ENCODE measurements at regions not wholly inside any gene's neighbourhood (a gene's known extent, or its start where the extent isn't known, plus 50 kb on each side); places are given as distances from the start of the nearest gene placed in this dataset.
A peak's percentile ranks its signal among the peaks of the same experiment; 100 is the strongest.

- no peak for TF ChIP-seq ZNF274 (IDR thresholded peaks at IDR 0.05; ENCODE audit: low read depth, low read length)
- H3K4me3 ChIP-seq (ENCODE audit: low read length) = no peak overlapping the region
These were observed 55.5 kb downstream of the GSPT2 start for GRCh38 chrX:51798701-51799100.

GRCh38 chrX:51802917-51803688 is 59.9 kb downstream of the GSPT2 start:
- peak overlapping the region; percentile 90 for H3K4me3 ChIP-seq (ENCODE audit: low read length)

GRCh38 chrX:51803833-51804232 is 60.6 kb downstream of the GSPT2 start:
- H3K4me3 ChIP-seq (ENCODE audit: low read length) = no peak overlapping the region; the same call in 1 of the 2 replicates
- TF ChIP-seq ZNF274 (IDR thresholded peaks at IDR 0.05; ENCODE audit: low read depth, low read length) = no peak

More at GRCh38 chrX:51802917-51803688, 59.9 kb downstream of the GSPT2 start:
- no peak for TF ChIP-seq ZNF274 (IDR thresholded peaks at IDR 0.05; ENCODE audit: low read depth, low read length)

GRCh38 chrX:51804741-51805140 is 61.5 kb downstream of the GSPT2 start:
- no peak for TF ChIP-seq ZNF274 (IDR thresholded peaks at IDR 0.05; ENCODE audit: low read depth, low read length)
- H3K4me3 ChIP-seq (ENCODE audit: low read length) = no peak overlapping the region

GRCh38 chrX:51813886-51814460 is 70.7 kb downstream of the GSPT2 start:
- no peak for TF ChIP-seq ZNF274 (IDR thresholded peaks at IDR 0.05; ENCODE audit: low read depth, low read length)
- H3K4me3 ChIP-seq (ENCODE audit: low read length) = no peak overlapping the region

GRCh38 chrX:51824061-51824460 is 69.4 kb upstream of the MAGED1 start:
- H3K4me3 ChIP-seq (ENCODE audit: low read length) = no peak overlapping the region
- no peak for TF ChIP-seq ZNF274 (IDR thresholded peaks at IDR 0.05; ENCODE audit: low read depth, low read length)

- no peak for TF ChIP-seq ZNF274 (IDR thresholded peaks at IDR 0.05; ENCODE audit: low read depth, low read length)
- H3K4me3 ChIP-seq (ENCODE audit: low read length) = no peak overlapping the region
These were observed 68.0 kb upstream of the MAGED1 start for GRCh38 chrX:51825436-51825835.

GRCh38 chrX:51834076-51834475 is 59.3 kb upstream of the MAGED1 start:
- H3K4me3 ChIP-seq (ENCODE audit: low read length) = no peak overlapping the region
- no peak for TF ChIP-seq ZNF274 (IDR thresholded peaks at IDR 0.05; ENCODE audit: low read depth, low read length)

- no peak overlapping the region for H3K4me3 ChIP-seq (ENCODE audit: low read length)
- TF ChIP-seq ZNF274 (IDR thresholded peaks at IDR 0.05; ENCODE audit: low read depth, low read length) = no peak
These were observed 56.6 kb upstream of the MAGED1 start for GRCh38 chrX:51836823-51837222.

GRCh38 chrX:51837451-51837850 is 56.0 kb upstream of the MAGED1 start:
- no peak overlapping the region for H3K4me3 ChIP-seq (ENCODE audit: low read length)
- no peak for TF ChIP-seq ZNF274 (IDR thresholded peaks at IDR 0.05; ENCODE audit: low read depth, low read length)

- no peak for TF ChIP-seq ZNF274 (IDR thresholded peaks at IDR 0.05; ENCODE audit: low read depth, low read length)
- no peak overlapping the region for H3K4me3 ChIP-seq (ENCODE audit: low read length)
These were observed 55.5 kb upstream of the MAGED1 start for GRCh38 chrX:51837921-51838320.

All from GM08714 (cell line).